GM18505 (cell line): ENCODE measurements at regions not wholly inside any gene's neighbourhood (a gene's known extent, or its start where the extent isn't known, plus 50 kb on each side); places are given as distances from the start of the nearest gene placed in this dataset.
A peak's percentile ranks its signal among the peaks of the same experiment; 100 is the strongest.

ENCODE experiments used
- ATAC-seq: cut with Tn5 transposase; IDR thresholded peaks from one replicate; pipeline ENCODE4 v1.9.1; 2021; ENCODE audit not compliant: unreplicated experiment
- POLR2A ChIP-seq: IDR thresholded peaks from 4 replicates; pipeline ENCODE4 v1.6.1; 2011; ENCODE audit warnings: borderline replicate concordance; ENCODE audit not compliant: insufficient read depth, insufficient read length; ENCODE audit errors: extremely low read depth

GRCh38 chr3:181952929-181953328 lies 241.2 kb downstream of the SOX2 start:
- ATAC-seq = no peak
- no peak for TF ChIP-seq POLR2A

- TF ChIP-seq POLR2A = no peak
- no peak for ATAC-seq
Measured at GRCh38 chr3:181955566-181955965, 243.8 kb downstream of the SOX2 start.

- no peak for TF ChIP-seq POLR2A
- ATAC-seq = no peak
Measured at GRCh38 chr3:181956122-181956521, 244.4 kb downstream of the SOX2 start.

DNA sequence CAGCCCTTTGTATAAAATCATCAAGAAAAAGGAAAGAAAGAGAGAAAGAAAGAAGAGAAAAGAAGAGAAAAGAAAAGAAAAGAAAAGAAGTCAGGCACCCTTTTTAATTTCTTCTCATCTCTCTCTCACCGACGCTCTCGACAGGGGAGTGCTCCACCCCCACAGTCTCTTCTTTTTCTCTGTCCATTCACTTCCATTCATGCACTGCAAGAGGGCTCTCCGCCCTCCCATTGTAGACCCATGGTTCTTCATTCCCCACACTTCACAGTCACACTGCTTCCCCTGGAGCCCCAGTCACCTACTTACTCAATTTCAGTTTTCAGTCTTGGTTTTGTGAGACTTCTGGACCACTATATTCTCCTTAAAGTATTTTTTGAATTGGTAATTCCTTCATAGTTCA lies 254.7 kb downstream of the SOX2 start:
- no peak for TF ChIP-seq POLR2A
- no peak for ATAC-seq

DNA sequence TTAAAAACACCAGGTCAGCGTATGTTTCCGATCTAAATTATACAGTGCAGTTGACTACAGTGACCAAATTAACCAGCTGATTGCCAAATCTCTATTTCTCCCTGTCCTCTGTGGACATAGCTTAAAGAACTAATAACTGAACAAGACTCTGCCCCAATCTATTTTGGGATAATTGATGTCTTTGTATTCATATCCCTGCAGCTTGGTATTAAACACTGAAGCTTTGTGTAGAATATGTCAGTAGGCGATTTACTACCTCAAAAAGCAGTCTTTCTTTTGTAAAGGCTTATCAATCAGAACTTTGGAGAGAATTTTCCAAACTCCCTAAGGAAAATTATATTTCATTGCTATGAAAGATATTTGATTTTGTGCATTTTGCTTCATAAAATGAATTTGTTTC lies 258.2 kb downstream of the SOX2 start:
- ATAC-seq = no peak
- TF ChIP-seq POLR2A = no peak

DNA sequence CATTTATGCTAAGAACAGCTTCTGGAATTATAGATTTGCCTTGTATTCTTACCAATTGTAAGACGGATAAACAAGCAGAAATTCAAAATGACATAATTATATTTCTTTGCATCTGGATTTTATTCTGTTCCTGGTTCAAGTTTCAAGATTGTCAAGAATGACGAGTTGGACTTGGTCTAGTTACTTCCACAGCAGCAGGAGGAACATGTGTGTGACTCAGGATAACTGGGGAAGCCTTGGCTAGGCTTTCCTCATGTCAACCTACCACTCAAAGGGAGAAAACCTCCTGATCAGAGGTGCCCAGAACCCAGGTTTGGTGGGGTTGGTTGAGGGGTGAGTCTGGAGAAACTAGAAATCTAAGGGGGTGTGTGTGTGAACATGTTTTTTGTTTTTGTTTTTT lies 259.7 kb downstream of the SOX2 start:
- TF ChIP-seq POLR2A = no peak
- no peak for ATAC-seq

GRCh38 chr3:181974198-181974597 lies 262.5 kb downstream of the SOX2 start:
- TF ChIP-seq POLR2A = no peak
- ATAC-seq = no peak

DNA sequence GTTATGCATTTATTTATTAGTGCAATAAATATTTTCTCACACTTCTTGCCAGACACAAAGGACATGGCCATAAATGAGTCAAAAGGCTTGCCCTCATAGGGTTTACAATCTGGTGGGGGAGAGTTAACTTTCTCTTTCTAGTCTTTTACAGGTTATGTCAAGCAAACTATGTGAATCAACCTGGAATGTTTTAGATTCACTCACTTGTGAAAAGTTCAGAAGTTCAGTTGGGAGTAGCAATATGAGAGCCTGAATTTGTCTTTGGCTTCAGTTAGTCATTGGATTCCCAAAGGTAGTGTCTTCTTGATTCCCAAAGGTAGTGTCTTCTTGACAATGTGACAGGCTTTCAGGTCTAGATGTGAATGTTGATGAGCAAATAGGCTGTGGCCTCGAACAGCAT lies 264.8 kb downstream of the SOX2 start:
- no peak for TF ChIP-seq POLR2A
- ATAC-seq = no peak

GRCh38 chr3:181985386-181985785 lies 273.7 kb downstream of the SOX2 start:
- TF ChIP-seq POLR2A = no peak
- ATAC-seq = no peak

DNA sequence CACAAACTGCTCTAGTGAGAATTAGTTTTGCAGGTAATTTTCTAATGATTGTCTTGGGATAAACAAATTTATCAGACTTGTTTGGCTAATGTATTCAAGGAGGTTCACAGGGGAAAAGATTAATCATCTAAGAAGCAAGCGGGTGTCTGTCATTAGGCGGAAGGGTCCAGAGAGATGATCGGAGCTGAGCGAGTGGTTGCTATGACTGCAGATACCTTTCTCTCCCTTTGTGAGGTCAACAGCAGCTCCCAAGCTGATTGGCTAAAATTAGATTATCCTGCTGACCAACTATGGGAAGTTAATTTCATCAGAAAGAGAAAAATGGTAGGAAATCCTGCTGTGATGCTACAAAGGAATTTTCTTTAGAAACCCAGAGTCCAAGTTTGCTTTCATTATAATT lies 276.0 kb downstream of the SOX2 start:
- no peak for TF ChIP-seq POLR2A
- ATAC-seq = no peak

- ATAC-seq = peak; percentile 16
- no peak for TF ChIP-seq POLR2A
Measured at GRCh38 chr3:181998828-181999227, 287.1 kb downstream of the SOX2 start.

GRCh38 chr3:181999314-181999713 lies 287.6 kb downstream of the SOX2 start:
- ATAC-seq = peak; percentile 83
- no peak for TF ChIP-seq POLR2A

DNA sequence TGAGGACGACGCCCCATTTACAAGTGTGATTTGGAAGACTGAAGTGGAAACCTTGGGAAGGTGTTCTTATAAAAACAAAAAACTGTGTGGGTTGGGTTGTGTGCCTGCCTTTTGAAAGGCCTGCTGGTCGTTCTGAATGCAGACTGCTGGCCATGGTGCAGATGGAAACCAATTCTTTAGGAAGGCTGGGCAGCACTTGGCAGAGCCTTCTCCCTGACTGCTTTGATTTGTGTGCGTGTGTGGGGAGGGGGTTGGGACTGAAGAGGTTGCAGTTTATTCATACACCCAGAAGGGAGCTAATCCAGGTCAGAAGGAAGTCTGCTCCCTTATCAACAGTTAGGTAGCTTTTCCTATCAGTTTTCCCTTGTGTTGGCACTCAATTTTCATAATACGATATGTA lies 288.7 kb downstream of the SOX2 start:
- ATAC-seq = no peak
- TF ChIP-seq POLR2A = no peak

GRCh38 chr3:182005219-182005618 lies 293.5 kb downstream of the SOX2 start:
- no peak for ATAC-seq
- TF ChIP-seq POLR2A = no peak

DNA sequence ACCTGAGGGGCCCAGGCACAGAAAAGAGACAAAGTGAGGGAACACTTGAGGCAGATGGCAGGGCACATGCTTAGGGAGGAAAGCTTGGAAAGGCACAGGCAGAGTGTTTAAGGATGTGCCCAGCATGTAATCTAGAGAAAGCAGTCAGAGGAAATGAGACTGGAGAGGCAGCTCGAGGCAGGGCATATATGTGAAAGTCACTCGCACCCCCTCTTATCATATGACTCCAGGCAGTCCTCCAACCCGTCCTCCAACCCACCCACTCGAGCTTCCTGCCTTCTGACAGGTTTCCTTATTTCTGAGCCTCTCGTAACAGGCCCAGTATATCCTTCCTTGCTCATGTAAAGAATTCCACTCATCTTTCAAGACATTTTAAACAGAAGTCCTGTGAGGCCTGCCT lies 294.0 kb downstream of the SOX2 start:
- no peak for ATAC-seq
- no peak for TF ChIP-seq POLR2A
